NCI-H2171 (cell line): ENCODE measurements at regions not wholly inside any gene's neighbourhood (a gene's known extent, or its start where the extent isn't known, plus 50 kb on each side); places are given as distances from the start of the nearest gene placed in this dataset.
"Not testable (repeated sequence)": the region's sequence is repeated elsewhere in the genome, so short reads cannot be mapped to it uniquely, and the experiment has no call there.

Experiments
- DNase-seq: peaks from one replicate; lab custom pipeline; 2025; lab: John Stamatoyannopoulos, UW

DNA sequence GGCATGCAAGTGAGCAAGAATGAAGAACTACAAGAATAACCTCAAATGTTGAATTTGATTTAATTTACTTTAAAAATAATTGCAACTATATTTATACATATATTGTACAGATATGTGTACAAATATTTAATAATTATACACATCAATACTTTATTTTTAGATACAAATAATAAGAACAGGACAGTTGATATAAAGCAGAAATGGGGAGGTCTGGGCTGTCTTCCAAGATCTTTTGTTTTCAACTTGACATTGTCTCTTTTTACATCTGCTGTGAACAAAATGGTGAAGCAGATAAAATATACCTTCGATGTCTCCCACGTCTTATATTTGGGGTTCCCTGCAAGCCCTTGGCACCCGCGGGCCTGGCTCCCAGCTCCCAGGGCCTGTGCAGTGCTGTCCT is 231.3 kb upstream of the RBBP8 start:
- DNase-seq = no peak

DNA sequence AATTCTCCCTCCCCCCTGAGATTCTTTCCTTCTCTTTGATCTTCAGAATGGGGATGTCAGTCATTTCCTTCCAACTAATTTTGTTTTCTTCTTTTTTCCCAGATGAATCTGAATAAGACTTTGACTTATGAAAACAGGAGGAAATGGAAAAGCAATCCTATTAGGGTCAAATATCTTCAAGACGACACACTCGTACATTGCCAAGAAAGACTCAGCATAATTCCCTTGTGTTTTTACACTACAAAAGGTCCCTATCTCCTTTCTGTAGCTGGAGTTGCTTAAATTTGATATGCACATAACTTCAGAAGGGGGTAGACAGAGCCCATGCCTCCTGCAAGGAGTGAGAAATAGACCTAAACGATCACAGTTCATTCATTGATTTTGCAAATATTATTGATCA is 230.3 kb upstream of the RBBP8 start:
- DNase-seq = no peak

DNA sequence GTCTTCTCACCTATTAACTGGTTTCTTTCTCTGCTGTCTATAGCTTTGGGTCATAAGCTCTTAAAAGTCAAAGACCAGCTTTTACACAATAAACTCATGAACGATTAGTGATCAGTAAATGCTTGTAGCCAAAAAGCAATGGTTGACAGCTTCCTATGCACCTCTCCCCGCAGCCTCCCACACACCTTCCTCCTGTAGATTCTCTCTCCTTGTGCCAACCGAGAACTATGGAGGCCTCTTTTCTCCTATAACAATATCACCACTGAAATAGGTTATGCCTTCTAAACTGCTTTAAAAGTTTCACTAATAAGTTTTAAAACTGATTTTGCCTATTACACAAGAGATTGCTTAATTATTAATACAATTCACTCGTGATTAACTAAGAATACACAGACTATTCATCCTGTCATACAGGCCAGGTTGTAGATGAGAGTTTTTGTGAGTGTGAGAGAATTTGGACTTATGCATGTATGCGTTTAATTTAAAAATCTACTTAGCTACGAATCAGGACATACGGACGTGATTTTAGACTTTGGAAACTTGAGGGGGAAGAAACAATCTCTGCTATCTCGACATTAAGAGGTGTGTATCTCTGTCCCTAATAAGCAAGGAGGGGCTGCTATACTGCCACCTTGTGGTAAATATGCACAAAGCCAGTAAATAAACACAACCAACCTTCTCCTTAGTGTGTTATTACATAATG is 229.1 kb upstream of the RBBP8 start:
- DNase-seq = peak; percentile 6

DNA sequence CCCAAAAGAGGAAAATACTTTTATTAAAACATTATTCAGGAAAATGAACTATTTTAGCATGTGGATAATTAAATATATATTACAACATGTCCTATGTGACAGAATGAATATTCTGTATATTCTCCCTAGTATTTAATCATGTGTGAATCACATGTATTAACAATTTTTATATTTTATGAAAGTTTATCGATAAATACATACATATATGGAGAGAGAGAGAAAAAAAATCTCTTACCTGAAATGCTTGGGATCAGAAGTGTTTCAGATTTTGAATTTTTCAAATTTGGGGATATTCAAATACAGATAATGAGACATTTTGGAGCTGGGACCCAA is 228.6 kb upstream of the RBBP8 start:
- no peak for DNase-seq

DNA sequence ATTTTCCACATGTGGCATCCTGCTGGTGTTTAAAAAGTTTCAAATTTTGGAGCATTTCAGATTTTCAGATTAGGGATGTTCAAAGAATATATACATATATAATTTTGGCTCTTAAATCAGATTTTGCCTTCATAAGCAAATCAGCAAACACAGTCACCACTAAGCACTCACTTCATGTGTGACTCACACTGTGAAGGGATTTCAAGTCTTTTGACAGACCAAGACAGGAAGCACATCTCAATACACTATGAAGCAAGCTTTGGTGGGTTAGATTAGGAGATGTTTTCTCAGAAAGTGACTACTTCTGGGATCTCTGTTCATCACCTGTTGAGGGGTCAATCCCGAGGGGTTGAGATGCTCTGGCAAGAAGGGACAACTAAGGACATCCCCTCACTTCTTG is 227.8 kb upstream of the RBBP8 start:
- no peak for DNase-seq

DNA sequence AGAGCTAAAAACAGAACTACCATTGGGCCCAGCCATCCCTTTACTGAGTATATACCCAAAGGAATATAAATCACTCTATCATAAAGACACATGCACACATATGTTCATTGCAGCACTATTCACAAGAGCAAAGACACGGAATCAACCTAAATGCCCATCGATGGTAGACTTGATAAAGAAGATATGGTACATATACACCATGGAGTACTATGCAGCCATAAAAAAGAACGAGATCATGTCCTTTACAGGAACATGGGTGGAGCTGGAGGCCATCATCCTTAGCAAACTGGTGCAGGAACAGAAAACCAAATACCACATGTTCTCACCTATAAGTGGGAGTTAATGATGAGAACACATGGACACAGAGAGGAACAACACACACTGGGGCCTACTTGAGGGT is 227.1 kb upstream of the RBBP8 start:
- DNase-seq = not testable (repeated sequence)

DNA sequence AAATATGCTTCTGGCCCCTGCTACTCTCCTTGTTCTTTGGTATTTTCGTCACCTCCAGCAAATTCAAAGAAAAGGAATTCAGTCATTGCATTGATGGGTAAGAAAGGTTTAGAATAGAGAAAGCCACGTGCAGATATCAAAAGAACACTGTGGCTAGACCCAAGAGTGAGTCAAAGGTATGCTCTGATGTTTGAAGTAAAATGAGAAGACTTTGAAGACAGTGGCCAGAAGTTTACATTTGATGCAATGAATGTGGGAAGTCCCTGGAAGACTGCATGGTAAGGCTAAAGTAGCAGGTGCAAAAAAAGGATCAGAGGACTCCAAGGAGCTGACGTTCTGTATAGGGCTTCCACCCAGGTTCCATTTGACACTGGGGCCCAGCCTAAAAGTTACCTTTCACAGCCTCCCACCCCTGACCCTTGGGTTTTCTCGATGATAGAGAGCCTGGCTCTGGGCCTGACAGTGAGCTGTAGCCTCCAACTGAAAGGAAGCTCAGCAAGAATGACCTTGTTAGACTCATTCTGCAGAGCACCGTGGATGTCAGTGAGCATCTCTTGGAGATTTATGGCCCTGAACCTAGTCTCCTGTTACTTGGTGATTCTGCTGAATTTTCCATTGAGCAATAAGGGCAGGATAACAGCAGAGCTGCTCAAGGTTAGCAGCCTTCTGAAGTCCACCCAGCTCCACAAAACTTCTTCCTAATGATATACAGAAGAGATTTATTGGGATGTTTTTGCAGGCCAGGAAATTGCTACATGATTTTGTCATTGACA is 223.7 kb upstream of the RBBP8 start:
- no peak for DNase-seq

DNA sequence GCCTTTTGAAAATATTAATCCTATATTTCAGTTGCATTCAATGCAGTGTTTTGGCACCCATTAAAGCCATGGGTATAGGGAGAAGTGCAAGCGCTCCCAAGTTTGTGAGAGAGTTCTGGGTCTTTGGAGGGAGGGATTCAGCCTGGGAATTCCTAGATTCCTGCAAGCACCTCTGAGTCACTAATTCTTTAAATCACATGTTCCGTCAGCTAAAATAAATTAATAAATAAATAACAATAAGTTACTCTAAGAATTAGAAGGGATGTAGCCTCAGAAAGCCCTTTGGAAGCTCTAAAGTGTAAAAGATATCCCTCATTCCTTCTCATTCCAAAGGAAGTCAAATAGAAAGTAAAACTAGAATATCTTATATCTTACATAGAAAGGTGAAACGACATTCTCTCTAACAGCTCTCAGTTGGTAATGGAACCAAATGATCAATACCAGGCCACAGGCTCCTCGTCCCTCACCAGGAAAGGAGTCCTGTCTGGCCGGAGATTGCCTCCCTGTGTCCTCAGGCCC is 222.4 kb upstream of the RBBP8 start:
- no peak for DNase-seq

DNA sequence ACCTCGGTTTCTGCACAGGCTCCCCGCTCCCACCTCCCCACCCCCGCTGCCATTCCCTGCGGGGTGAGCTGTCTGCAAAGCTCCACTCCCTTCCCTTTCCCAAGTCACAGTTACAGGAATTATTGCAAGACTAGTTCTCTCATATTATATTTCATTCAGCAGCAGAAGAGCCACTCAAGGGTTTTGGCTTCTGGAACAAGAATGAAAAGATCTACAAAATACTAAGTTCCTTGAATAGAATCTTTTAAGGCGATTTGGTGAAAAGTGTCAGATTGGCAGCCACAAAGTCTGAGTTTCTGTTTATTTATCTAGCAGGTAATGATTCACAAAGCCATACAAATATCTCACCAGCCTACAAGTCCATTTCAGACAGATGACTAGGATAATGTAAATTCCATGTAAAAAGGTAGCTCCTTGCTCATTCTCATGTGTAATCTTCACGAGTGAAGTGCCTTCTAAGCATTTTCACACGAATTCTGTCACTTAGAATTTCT is 221.9 kb upstream of the RBBP8 start:
- DNase-seq = no peak

DNA sequence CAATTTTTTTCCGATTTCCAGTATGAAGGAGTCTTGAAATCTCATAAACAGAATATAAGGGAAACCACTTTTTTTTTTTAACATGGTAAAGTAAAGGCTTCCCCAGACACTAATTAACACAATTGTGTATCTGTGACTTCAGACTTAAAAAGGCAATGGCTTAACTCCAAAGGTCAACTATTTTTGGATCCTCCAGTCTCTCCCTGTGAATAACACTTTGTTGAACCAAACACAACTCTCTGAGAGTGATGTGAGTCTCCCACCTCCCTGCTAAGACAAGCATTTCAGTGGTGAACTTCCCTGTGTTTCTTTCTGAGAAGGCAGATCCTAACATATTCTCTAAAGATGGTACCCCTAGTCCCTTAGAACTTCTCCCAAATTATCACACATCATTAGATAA is 219.6 kb upstream of the RBBP8 start:
- no peak for DNase-seq

DNA sequence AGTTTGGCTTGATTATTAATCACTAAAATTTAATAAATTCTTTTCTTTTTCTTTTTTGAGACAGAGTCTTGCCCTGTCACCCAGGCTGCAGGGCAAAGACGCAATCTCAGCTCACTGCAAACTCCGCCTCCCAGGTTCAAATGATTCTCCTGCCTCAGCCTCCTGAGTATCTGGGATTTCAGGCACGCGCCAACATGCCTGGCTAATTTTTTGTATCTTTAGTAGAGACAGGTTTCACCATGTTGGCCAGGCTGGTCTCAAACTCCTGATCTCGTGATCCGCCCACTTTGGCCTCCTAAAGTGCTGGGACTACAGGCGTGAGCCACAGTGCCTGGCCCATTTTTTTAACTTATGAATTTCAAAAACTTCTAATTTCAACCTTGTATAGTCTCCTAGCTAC is 215.6 kb upstream of the RBBP8 start:
- DNase-seq = not testable (repeated sequence)

DNA sequence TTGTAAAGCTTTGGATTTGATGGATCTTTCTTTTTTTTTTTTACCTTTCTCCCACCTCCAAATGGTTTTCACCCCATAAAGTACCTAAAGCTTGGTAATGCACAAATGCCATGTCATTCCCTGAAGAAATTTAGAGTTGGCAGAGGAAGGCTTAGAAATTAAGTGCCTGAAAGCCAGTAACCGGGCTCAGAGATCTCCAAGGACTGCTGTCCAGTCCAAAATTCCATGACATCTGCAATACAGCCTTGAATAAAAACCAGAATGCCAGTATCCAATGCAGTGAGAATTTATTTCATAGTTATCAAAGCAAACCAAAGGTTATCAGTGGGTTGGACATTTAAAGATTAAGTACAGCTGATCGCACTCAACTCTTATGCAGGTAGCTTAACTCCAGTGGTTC is 209.9 kb upstream of the RBBP8 start:
- DNase-seq = no peak

DNA sequence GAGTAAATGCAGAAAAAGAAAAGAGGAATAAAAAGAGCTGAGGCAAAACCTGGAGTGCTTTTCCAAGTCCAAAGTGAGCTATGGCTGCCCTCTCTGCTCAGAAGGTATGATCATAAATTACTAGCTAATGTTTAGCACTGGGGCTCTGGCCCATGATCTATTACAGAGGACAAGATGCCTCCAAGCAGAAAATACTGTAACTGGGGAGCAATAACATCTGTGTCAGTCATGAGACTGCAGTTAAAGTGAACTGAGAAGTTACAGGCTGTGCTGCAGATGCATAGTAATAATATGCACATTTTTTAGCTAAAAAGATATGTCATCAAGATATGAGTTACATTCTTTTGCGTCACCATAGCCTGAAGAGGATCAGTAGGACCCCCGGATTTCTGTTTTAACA is 209.4 kb upstream of the RBBP8 start:
- no peak for DNase-seq

DNA sequence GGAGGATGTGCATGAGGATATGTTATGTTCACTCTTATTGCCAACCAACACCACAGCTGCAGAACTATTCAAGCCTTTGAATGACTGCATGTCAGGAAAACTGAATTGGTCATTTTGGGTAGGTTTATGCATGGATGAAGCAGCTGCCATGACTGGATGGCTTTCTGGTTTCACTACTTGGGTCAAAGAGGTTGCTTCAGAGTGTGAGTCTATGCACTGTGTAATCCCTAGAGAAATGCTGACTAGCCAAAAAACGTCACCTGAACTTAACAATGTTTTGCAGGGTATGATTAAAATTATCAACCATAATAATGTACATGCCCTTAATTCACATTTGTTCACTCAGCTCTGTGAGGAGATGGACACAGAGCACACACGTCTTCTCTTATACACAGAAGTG is 206.7 kb upstream of the RBBP8 start:
- no peak for DNase-seq

DNA sequence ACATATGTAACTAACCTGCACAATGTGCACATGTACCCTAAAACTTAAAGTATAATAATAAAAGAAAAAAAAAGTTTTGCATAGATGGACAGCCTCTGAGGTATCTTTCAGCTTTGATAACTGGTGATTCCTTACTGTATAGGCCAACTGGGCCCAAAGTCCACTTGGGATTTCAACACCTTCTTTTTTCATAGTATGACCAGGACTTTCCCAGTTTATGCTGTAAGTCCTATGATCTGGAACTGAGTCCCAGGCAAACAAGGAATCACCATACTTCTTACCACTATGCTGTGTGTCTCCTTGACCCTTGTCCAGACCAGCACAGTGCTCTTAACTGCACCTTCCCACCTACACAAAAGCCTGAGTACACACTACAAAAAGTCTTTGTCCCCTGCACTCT is 205.1 kb upstream of the RBBP8 start:
- DNase-seq = no peak

DNA sequence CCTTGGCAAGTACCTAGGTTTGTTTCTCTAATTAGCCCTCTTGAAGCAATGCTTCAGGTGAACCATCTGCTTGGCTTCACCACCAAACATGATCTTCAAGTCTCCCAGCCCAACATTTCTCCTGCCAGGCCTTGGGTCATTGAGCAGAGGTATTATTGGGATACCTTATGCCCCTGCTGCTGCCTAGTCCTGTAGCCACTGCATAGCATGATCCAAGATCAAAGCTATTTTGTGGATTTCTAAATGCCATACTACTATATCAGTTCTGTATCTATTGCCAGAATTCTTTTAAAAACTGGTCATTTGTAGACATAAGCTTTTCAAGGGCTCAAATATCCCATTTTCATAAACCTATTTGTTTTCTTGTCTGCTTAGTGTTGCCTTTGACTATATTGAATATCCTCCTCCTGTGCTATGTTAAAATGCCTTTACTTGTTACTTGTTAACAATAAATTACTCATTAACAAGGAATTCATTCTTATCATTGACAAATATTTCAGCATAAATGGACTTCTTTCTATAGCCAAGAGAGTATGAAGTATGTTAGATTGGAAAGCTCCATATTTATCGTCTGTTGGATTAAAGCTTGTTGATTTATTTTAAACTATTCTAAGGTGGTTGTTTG is 204.5 kb upstream of the RBBP8 start:
- DNase-seq = no peak

DNA sequence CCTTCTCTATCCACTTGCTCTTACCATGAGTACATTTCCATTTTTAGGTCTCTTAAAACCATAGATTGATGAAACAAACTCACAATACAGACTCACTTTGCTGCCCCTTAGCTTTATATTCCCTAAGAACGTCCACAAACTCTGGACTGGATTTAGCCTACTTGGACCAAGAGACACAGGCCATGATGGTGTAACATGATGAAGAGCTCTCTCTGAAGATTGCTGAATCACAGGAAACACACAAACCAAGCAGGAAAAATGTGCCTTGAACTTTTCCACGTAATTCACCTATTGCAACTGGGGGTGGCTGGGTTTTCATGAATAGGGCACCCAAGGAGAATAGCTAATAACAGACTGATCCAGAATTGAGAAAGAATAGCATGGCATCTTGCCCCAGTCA is 201.7 kb upstream of the RBBP8 start:
- DNase-seq = no peak

DNA sequence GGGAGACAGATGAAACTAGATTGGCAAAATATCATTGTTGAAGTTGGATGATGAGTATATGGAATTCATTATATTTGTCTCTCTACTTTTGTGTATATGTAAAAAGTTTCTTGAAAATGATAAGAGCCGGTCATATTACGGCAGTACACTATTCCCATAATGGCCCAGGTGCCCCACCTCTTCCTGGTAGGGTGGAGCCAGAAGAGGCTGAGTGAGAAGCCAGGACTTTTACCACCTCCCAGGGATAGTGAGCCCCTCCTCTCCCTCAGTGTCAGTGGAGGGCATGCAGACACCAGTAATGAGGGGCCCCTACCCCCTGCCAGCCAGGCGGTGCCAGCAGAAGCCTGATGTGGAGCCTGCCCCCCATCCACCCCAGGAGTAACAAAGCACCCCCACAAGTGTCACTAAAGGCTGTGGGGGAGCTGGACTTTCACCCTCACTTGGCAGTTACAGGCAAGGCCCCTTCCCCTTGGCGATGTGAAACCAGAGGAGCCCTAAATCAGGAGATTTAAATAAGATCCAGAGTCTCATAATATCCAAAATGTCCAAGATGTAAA is 198.9 kb upstream of the RBBP8 start:
- no peak for DNase-seq

DNA sequence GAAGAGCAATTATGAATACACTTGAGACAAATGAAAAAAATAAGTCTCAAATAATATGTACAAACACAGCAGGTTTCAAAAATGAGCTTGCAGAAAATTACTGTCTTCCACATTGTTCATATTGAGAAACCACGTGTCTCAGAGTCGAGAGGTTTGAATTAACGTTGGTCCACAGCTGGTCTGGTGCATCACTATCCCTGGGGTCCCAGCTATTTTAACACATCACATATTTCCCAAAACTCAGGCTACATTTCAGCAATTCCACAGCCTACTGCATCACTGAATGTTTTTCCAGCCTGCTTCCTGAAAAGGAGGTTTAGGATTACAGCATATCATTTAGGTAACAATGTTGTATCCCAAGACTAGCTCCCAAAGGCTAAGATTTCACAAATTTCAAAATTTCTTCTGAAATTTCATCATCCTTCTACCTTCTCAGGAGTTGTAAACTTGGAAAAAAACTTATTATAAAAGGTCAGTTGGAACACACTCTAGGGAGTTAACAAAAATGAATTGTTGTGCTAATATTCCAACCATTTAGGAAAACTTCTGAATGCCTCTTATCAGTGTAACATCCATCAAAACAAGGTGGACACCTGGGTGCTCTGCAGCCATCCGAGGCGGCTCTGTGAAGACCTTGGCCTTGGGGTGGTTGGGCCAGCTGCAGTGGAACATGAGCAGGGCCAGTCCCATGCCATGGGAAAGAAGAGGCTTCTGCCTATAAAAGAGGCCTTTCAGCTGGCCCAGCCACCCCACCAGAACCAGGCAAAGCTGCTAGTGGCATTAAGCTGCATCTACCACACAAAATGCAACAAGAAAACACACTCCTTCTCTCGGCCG is 198.1 kb upstream of the RBBP8 start:
- no peak for DNase-seq

DNA sequence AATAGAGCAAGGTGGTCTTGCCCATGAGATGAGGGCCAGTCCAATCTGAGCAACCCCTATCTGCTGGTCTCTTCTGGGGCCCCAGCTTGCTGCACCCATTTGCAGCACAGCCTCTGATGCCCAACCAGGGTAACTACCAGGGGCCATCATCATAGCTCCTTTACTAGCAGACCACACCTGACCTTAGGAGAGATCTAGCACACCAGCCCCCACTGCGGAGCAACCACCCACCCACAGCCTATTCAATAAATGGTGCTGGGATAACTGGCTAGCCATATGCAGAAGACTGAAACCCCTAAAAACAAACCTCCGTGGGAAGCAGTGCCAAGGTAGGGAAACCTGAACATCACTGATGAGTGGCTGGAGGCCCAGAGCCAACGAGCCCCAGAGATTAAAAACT is 196.1 kb upstream of the RBBP8 start:
- no peak for DNase-seq

DNA sequence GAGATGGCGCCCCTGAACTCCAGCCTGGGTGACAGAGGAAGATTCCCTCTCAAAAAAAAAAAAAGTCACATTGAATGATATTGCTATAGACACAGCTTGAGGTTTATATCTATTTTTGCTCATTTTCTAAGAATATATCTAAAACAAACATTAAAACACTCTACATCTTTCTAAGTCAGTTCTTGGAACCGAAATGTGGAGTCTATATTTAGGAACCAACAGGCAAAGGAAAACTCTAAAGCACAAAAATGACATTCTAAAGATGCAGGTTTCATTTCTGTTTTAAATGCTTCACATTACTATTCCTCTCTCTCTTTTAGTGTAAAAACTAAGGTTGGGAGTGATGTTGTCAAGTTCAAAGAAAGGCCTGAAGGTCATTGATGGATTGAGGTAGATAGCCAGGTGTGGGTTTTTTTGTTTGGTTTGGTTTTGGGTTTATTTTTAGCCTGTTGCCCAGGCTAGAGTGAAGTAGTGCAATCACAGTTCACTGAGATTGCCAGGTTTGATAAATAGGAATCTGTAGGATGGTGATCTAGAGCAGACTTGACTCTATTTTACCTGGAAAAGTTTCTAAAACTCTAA is 194.0 kb upstream of the RBBP8 start:
- DNase-seq = no peak

DNA sequence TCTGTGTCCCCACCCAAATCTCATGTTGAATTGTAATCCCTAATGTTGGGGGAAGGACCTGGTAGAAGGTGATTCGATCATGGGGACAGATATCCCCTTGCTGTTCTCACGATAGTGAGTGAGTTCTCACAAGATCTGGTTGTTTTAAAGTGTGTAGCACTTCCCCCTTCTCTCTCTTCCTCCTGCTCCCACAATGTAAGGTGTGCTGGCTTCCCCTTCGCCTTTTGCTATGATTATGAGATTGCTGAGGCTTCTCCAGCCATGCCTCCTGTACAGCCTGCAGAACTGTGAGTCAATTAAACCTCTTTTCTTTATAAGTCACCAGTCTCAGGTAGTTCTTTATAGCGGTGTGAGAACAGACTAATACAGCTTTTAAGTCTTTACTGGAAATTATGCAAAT is 193.3 kb upstream of the RBBP8 start:
- no peak for DNase-seq
